ENCODE measurements at regions not wholly inside any gene's neighbourhood (a gene's known extent, or its start where the extent isn't known, plus 50 kb on each side); places are given as distances from the start of the nearest gene placed in this dataset.

DNA sequence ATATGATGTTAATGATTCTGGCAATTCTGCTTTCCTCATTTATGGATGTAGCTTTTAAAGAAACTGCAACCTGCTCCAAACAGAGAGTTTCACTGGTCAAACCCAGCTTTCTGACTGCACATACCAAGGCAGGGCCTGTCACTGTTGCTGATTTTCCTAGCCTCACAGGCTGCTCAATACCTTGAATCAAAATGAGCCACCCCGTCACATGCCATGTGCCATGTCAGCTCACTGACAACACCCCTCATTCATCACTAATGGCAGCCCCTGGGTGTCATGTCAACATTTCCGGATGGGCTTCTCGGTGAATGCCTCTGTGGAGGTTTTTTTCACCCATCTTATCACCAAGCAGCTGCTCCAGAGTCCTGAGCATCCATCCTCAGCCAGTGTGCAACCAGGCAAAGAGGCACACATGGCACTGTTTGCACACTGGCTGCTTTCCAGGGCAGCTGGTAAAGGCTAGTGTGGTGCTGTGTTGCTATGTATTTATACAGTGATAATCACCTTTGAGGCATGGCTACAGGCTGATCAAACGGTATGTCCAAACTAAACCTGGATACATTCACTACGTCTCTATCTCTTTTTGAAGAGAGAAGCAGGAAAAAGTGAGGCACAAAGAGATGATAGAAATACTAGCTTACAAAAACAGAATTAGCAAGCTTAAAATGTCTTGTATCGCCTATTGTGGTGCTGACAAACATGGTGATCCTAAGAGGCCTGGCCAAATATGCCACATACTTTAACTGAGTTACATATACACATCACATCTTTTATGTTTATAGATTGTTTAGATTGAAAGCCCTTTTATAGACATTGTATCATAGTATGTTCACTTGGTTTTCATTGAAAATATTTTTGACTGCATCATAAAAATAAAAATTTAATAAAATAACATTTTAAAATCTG, 94.6 kb upstream of the INPP4B start:
- Histone ChIP-seq H2AFZ (ENCODE audit: control insufficient read depth, low read depth, low read length) (no peak overlapping the region), H3K36me3 (ENCODE audit: control insufficient read depth in 2 of 2, insufficient read depth in 2 of 2, low read length in 1 of 2) (no peaks in the 10 kb centered on the region), H3K27me3 (replicated peaks in 1 of 2; ENCODE audit: control insufficient read depth in 2 of 2, insufficient read depth in 2 of 2, low read length in 1 of 2) (no peaks in the 10 kb centered on the region), H3K9ac (ENCODE audit: control insufficient read depth, insufficient read depth, low read length) (no peak overlapping the region), H3K4me3 (no peak overlapping the region), H3K79me2 (ENCODE audit: control insufficient read depth, insufficient read depth, low read length) (no peaks in the 10 kb centered on the region), H3K4me1 (ENCODE audit: control insufficient read depth, insufficient read depth, low read length) (no peaks in the 10 kb centered on the region), H3K9me3 (replicated peaks; ENCODE audit: control insufficient read depth, insufficient read depth, low read length) (no peaks in the 10 kb centered on the region), H3K27ac (ENCODE audit: control insufficient read depth, insufficient read depth) (no peak overlapping the region), H4K20me1 (ENCODE audit: control insufficient read depth, insufficient read depth) (no peaks in the 10 kb centered on the region), H3K4me2 (ENCODE audit: control insufficient read depth, insufficient read depth) (no peak overlapping the region)
- ChIA-PET CTCF (no interaction called here), RAD21 (ENCODE audit: unreplicated experiment) (no interaction called here), POLR2A (no interaction called here), SMC1A (ENCODE audit: uncharacterized antibody, unreplicated experiment) (no interaction called here)
- FAIRE-seq (no peak), ATAC-seq (no peak), DNase-seq (ENCODE audit: low read depth, low spot score) (no peak)
- 2% methylated on average over 6 of the region's 6 CpGs for WGBS (ENCODE audit: insufficient coverage, insufficient replicate concordance, low lambda C conversion rate, missing lambda C conversion rate)
- in situ Hi-C loops (cut with MboI), result no loop called here
- no TSS peak for BruUV-seq (replicated peaks)
- TF ChIP-seq, protein P1, sequence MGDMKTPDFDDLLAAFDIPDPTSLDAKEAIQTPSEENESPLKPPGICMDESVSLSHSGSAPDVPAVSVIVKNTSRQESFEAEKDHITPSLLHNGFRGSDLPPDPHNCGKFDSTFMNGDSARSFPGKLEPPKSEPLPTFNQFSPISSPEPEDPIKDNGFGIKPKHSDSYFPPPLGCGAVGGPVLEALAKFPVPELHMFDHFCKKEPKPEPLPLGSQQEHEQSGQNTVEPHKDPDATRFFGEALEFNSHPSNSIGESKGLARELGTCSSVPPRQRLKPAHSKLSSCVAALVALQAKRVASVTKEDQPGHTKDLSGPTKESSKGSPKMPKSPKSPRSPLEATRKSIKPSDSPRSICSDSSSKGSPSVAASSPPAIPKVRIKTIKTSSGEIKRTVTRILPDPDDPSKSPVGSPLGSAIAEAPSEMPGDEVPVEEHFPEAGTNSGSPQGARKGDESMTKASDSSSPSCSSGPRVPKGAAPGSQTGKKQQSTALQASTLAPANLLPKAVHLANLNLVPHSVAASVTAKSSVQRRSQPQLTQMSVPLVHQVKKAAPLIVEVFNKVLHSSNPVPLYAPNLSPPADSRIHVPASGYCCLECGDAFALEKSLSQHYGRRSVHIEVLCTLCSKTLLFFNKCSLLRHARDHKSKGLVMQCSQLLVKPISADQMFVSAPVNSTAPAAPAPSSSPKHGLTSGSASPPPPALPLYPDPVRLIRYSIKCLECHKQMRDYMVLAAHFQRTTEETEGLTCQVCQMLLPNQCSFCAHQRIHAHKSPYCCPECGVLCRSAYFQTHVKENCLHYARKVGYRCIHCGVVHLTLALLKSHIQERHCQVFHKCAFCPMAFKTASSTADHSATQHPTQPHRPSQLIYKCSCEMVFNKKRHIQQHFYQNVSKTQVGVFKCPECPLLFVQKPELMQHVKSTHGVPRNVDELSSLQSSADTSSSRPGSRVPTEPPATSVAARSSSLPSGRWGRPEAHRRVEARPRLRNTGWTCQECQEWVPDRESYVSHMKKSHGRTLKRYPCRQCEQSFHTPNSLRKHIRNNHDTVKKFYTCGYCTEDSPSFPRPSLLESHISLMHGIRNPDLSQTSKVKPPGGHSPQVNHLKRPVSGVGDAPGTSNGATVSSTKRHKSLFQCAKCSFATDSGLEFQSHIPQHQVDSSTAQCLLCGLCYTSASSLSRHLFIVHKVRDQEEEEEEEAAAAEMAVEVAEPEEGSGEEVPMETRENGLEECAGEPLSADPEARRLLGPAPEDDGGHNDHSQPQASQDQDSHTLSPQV (IDR thresholded peaks at IDR 0.05), result no peak
- TF ChIP-seq, protein P2, sequence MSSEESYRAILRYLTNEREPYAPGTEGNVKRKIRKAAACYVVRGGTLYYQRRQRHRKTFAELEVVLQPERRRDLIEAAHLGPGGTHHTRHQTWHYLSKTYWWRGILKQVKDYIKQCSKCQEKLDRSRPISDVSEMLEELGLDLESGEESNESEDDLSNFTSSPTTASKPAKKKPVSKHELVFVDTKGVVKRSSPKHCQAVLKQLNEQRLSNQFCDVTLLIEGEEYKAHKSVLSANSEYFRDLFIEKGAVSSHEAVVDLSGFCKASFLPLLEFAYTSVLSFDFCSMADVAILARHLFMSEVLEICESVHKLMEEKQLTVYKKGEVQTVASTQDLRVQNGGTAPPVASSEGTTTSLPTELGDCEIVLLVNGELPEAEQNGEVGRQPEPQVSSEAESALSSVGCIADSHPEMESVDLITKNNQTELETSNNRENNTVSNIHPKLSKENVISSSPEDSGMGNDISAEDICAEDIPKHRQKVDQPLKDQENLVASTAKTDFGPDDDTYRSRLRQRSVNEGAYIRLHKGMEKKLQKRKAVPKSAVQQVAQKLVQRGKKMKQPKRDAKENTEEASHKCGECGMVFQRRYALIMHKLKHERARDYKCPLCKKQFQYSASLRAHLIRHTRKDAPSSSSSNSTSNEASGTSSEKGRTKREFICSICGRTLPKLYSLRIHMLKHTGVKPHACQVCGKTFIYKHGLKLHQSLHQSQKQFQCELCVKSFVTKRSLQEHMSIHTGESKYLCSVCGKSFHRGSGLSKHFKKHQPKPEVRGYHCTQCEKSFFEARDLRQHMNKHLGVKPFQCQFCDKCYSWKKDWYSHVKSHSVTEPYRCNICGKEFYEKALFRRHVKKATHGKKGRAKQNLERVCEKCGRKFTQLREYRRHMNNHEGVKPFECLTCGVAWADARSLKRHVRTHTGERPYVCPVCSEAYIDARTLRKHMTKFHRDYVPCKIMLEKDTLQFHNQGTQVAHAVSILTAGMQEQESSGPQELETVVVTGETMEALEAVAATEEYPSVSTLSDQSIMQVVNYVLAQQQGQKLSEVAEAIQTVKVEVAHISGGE (CRISPR knock-in tag; IDR thresholded peaks at IDR 0.05), result no peak
- TF ChIP-seq FOXM1 (IDR thresholded peaks at IDR 0.05; ENCODE audit: low read depth, low read length) (no peak), KAT2A (conservative IDR thresholded peaks at IDR 0.05; ENCODE audit: control insufficient read depth, low read depth, low read length) (no peak), YY1 (IDR thresholded peaks at IDR 0.05; ENCODE audit: low read depth, low read length) (no peak)
- TF ChIP-seq, protein P3, sequence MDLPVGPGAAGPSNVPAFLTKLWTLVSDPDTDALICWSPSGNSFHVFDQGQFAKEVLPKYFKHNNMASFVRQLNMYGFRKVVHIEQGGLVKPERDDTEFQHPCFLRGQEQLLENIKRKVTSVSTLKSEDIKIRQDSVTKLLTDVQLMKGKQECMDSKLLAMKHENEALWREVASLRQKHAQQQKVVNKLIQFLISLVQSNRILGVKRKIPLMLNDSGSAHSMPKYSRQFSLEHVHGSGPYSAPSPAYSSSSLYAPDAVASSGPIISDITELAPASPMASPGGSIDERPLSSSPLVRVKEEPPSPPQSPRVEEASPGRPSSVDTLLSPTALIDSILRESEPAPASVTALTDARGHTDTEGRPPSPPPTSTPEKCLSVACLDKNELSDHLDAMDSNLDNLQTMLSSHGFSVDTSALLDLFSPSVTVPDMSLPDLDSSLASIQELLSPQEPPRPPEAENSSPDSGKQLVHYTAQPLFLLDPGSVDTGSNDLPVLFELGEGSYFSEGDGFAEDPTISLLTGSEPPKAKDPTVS (IDR thresholded peaks at IDR 0.05; ENCODE audit: low read depth, low read length), result no peak
- intact Hi-C loops (cut with micrococcal nuclease; ENCODE audit: unreplicated experiment), result no loop called here
